IPS DF 6.9 (cell line): ENCODE measurements at regions not wholly inside any gene's neighbourhood (a gene's known extent, or its start where the extent isn't known, plus 50 kb on each side); places are given as distances from the start of the nearest gene placed in this dataset.
"Not testable (repeated sequence)": the region's sequence is repeated elsewhere in the genome, so short reads cannot be mapped to it uniquely, and the experiment has no call there.

Experiments
- DNase-seq: peaks from one replicate; pipeline ENCODE4 v3.0.0-alpha.2; 2013; ENCODE audit warnings: low read depth, low spot score
- H3K27ac ChIP-seq: one replicate; pipeline ENCODE4 v1.5.1; 2013; ENCODE audit warnings: low read length, control low read depth
- H3K27me3 ChIP-seq: 2 replicates; pipeline ENCODE4 v1.6.1; 2013; ENCODE audit warnings: mild to moderate bottlenecking, low read length; ENCODE audit not compliant: control insufficient read depth, insufficient read depth
- H3K36me3 ChIP-seq: 2 replicates; pipeline ENCODE4 v1.6.1; 2013; ENCODE audit warnings: low read length; ENCODE audit not compliant: control insufficient read depth, insufficient read depth
- H3K4me1 ChIP-seq: 2 replicates; pipeline ENCODE4 v1.6.1; 2013; ENCODE audit warnings: low read length; ENCODE audit not compliant: control insufficient read depth, insufficient read depth
- H3K4me3 ChIP-seq: 2 replicates; pipeline ENCODE4 v1.5.1; 2013; ENCODE audit warnings: mild to moderate bottlenecking, low read length
- H3K9me3 ChIP-seq: 2 replicates; pipeline ENCODE4 v1.6.1; 2013; ENCODE audit warnings: low read length, inconsistent platforms; ENCODE audit not compliant: control insufficient read depth, insufficient read depth
- WGBS: extraction: QIAGEN DNeasy Blood & Tissue Kit; methylation state at CpG from one replicate; pipeline ENCODE4 v1.1.7; 2013; ENCODE audit warnings: mixed read lengths, missing lambda C conversion rate; ENCODE audit not compliant: insufficient read length, insufficient coverage; 5-methylcytosine and 5-hydroxymethylcytosine counted together

GRCh38 chr2:59232394-59233165 is 991.5 kb upstream of the FANCL start:
- Histone ChIP-seq H3K4me1 (no peaks in the 10 kb centered on the region), H3K4me3 (no peak overlapping the region), H3K27me3 (no peaks in the 10 kb centered on the region), H3K9me3 (no peaks in the 10 kb centered on the region), H3K27ac (no peak overlapping the region), H3K36me3 (no peaks in the 10 kb centered on the region)
- WGBS, result no CpG with 5 or more reads among the region's 10 CpGs
- DNase-seq, result no peak

GRCh38 chr2:59226362-59226761 is 985.2 kb upstream of the FANCL start:
- not testable (repeated sequence) for H3K9me3 ChIP-seq, H3K27ac ChIP-seq, H3K4me1 ChIP-seq, DNase-seq, H3K36me3 ChIP-seq, H3K27me3 ChIP-seq, H3K4me3 ChIP-seq
- WGBS, result no CpG with 5 or more reads among the region's 1 CpG

GRCh38 chr2:59223742-59224141 is 982.6 kb upstream of the FANCL start:
- Histone ChIP-seq H3K27ac (no peak overlapping the region), H3K4me3 (no peak overlapping the region), H3K36me3 (no peaks in the 10 kb centered on the region), H3K9me3 (no peaks in the 10 kb centered on the region), H3K27me3 (no peaks in the 10 kb centered on the region), H3K4me1 (no peaks in the 10 kb centered on the region)
- no peak for DNase-seq

- no peaks in the 10 kb centered on the region for H3K27me3 ChIP-seq
- H3K4me3 ChIP-seq, result no peak overlapping the region
- no peaks in the 10 kb centered on the region for H3K4me1 ChIP-seq
- DNase-seq, result no peak
- H3K36me3 ChIP-seq, result no peaks in the 10 kb centered on the region
- H3K9me3 ChIP-seq, result no peaks in the 10 kb centered on the region
- no peak overlapping the region for H3K27ac ChIP-seq
- WGBS, result no CpG with 5 or more reads among the region's 3 CpGs
These were observed 976.2 kb upstream of the FANCL start for GRCh38 chr2:59217360-59217759.

DNA sequence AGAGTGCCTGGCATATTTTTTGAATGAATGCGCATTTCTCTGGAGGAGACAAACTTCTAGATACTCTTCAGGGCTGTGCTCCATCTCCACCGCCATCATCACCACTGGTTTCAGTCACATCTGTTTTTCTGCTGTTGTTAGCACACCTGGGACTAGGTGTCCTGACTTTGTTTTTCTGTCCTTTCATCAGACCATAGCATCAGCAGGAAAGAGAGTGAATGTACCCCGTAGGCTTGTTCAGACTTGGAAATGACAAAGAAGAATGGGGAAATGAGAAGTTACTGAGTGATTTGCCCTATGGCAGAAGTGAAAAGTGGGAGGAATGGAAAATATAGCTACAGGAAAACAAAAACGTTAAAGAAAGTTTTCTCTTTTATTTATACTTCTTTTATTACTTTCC is 965.2 kb upstream of the FANCL start:
- no CpG with 5 or more reads among the region's 4 CpGs for WGBS
- Histone ChIP-seq H3K4me3 (no peak overlapping the region), H3K4me1 (no peaks in the 10 kb centered on the region), H3K27ac (no peak overlapping the region), H3K36me3 (no peaks in the 10 kb centered on the region), H3K9me3 (no peaks in the 10 kb centered on the region), H3K27me3 (no peaks in the 10 kb centered on the region)
- no peak for DNase-seq

- Histone ChIP-seq H3K9me3 (no peaks in the 10 kb centered on the region), H3K36me3 (no peaks in the 10 kb centered on the region), H3K27ac (no peak overlapping the region), H3K4me3 (no peak overlapping the region), H3K27me3 (no peaks in the 10 kb centered on the region), H3K4me1 (no peaks in the 10 kb centered on the region)
- DNase-seq, result no peak
- WGBS, result no CpG with 5 or more reads among the region's 1 CpG
These were observed 962.9 kb upstream of the FANCL start for GRCh38 chr2:59204040-59204439.

DNA sequence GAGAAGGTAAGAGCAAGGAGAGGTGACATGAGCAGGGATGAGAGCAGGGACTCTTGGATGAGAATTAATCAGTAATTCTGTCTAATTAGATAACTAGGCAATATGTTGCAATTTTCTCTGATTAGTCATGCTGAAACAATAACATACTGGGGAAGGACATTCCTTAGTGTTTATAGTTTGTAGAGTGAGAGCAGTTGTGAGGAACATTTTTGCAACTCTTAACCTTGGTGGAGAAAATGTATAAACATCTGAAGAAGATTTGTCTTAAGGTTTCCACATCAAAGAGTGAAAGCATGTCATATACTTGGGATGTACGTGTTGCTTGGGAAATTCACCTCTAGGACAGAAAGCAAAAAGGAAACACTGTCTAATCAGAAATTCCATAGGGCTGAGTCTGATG is 955.4 kb upstream of the FANCL start:
- no CpG with 5 or more reads among the region's 1 CpG for WGBS
- H3K4me1 ChIP-seq, result no peaks in the 10 kb centered on the region
- no peaks in the 10 kb centered on the region for H3K27me3 ChIP-seq
- H3K27ac ChIP-seq, result no peak overlapping the region
- H3K9me3 ChIP-seq, result no peaks in the 10 kb centered on the region
- DNase-seq, result no peak
- H3K4me3 ChIP-seq, result no peak overlapping the region
- no peaks in the 10 kb centered on the region for H3K36me3 ChIP-seq

GRCh38 chr2:59195851-59196250 is 954.7 kb upstream of the FANCL start:
- no peak overlapping the region for H3K27ac ChIP-seq

GRCh38 chr2:59191781-59192180 is 950.7 kb upstream of the FANCL start:
- Histone ChIP-seq H3K27ac (no peak overlapping the region), H3K4me3 (no peak overlapping the region), H3K27me3 (no peaks in the 10 kb centered on the region), H3K9me3 (no peaks in the 10 kb centered on the region), H3K36me3 (no peaks in the 10 kb centered on the region), H3K4me1 (no peaks in the 10 kb centered on the region)
- DNase-seq, result no peak
- WGBS, result no CpG with 5 or more reads among the region's 4 CpGs

More at GRCh38 chr2:59195851-59196250, 954.7 kb upstream of the FANCL start:
- no peak for DNase-seq
- no peaks in the 10 kb centered on the region for H3K4me1 ChIP-seq
- no peaks in the 10 kb centered on the region for H3K9me3 ChIP-seq
- H3K27me3 ChIP-seq, result no peaks in the 10 kb centered on the region
- H3K36me3 ChIP-seq, result no peaks in the 10 kb centered on the region
- no peak overlapping the region for H3K4me3 ChIP-seq
- WGBS, result no CpG with 5 or more reads among the region's 4 CpGs

- no peaks in the 10 kb centered on the region for H3K9me3 ChIP-seq
- no peak overlapping the region for H3K4me3 ChIP-seq
- no CpG with 5 or more reads among the region's 1 CpG for WGBS
- no peaks in the 10 kb centered on the region for H3K4me1 ChIP-seq
- no peak overlapping the region for H3K27ac ChIP-seq
- H3K36me3 ChIP-seq, result no peaks in the 10 kb centered on the region
- H3K27me3 ChIP-seq, result no peaks in the 10 kb centered on the region
- DNase-seq, result no peak
These were observed 949.4 kb upstream of the FANCL start for GRCh38 chr2:59190518-59190917.

DNA sequence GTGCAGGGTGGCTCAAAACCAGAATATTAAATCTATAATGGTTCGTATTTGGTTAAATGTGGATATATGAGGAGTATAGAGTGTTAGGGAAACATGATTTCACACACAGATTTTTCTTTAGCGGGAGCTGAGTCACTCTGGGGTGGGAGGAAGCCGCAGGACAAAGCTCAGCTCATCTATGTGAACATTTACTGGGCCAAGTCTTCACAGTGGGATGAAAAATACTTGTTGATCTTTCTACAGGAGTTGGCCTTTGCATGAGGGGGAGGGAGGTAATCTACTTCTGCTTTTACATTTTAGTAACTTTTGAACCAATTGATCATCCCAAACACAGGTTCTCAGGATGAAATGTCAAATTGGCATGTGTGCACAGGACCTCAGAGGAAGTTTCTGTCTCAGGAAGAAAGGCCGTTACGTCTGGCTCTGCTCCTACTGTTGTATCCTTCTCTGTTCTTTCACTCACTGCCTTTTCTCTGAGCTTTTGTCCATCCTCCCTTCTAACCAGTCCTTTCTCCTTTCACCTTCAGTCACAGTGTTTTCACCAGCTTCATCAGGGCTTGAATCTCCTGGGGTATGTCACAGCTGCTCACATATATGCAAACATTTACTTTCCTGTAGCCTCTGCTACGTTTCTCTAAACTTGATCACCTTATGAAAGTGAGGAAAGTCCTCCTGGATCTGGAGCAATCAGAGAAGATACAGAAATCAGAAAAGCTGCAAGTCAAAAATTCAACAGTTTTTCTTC is 943.3 kb upstream of the FANCL start:
- no peaks in the 10 kb centered on the region for H3K27me3 ChIP-seq
- 100% methylated on average over 1 of the region's 6 CpGs for WGBS
- DNase-seq, result no peak
- no peak overlapping the region for H3K4me3 ChIP-seq
- H3K9me3 ChIP-seq, result no peaks in the 10 kb centered on the region
- H3K4me1 ChIP-seq, result no peaks in the 10 kb centered on the region
- no peak overlapping the region for H3K27ac ChIP-seq
- H3K36me3 ChIP-seq, result no peaks in the 10 kb centered on the region
